Heart left ventricle (tissue), 13 donors: ENCODE measurements at regions not wholly inside any gene's neighbourhood (a gene's known extent, or its start where the extent isn't known, plus 50 kb on each side); places are given as distances from the start of the nearest gene placed in this dataset.

Experiments used
- CTCF ChIP-seq, 12 donors: fragments of 200-600 bp; sonication (generic) in 4 of 12; IDR thresholded peaks; one replicate each; pipeline versions ENCODE4 v1.5.0 to v1.8.0; 2018 to 2022; ENCODE audit warnings: antibody characterized with exemption in 12 of 12, mild to moderate bottlenecking in 5 of 12
- POLR2A ChIP-seq, 2 donors: fragments of 450-650 bp; IDR thresholded peaks; one replicate each; pipeline ENCODE4 v1.6.1; 2017; ENCODE audit warnings: antibody characterized with exemption in 2 of 2, mild to moderate bottlenecking in 2 of 2, moderate library complexity in 2 of 2
- donor health status: ischemic (EF 13 %, LVEDD 7.1; RV severe dilation, severe dysfunction).
- donor health status: DM: no; HTN: yes; CAD: no.
- donor health status: DM: no; HTN: no; CAD: no.
- donor health status: ischemic (EF 25% LVEDD 6.9; RV normal size, moderate dysfunction).
- donor health status: ischemic (EF 25% LVEDD 5.7; RV mildly dilated, moderate dysfunction).
- donor health status: ischemic (EF 35%, LVEDD 5.7; RV mildly dilated, moderate dysfunction).
- donor health status: nonischemic (EF 11% LVEDD 7.7; RV severe dilation, severe dysfunction).
- donor health status: DM: yes; HTN: yes; CAD: no.
- donor health status: PGD.
- donor health status: ischemic (EF 29% LVEDD 5.4; RV normal size, mild dysfunction).
- donor health status: nonischemic (EF 23%, LVEDD 6.1; RV moderate dilation, normal function).

GRCh38 chr9:32839013-32839885 lies 55.9 kb downstream of the TMEM215 start:
- TF ChIP-seq POLR2A (IDR thresholded peaks at IDR 0.05) (no peak), CTCF (IDR thresholded peaks at IDR 0.05) (no peak)
